BJ (cell line): ENCODE measurements at regions not wholly inside any gene's neighbourhood (a gene's known extent, or its start where the extent isn't known, plus 50 kb on each side); places are given as distances from the start of the nearest gene placed in this dataset.

Source experiments
- CTCF ChIA-PET: fragments of 350-600 bp; formaldehyde crosslinking; extraction: SDS; loops from one replicate; lab custom pipeline; 2021; ENCODE audit warnings: antibody characterized with exemption, inconsistent platforms; lab: Yijun Ruan, JAX
- POLR2A ChIA-PET: fragments of 300-600 bp; sonication (Branson Sonifier 250); formaldehyde crosslinking; extraction: SDS; loops from one replicate; lab custom pipeline; 2021; ENCODE audit warnings: antibody characterized with exemption; lab: Charles Lee
- DNase-seq: peaks from one replicate; pipeline ENCODE4 v3.0.0-alpha.2; 2011; ENCODE audit warnings: low read depth
- H3K27me3 ChIP-seq: 2 replicates; pipeline ENCODE4 v1.6.0; 2011; ENCODE audit warnings: low read length; ENCODE audit not compliant: control insufficient read depth, insufficient read depth
- H3K36me3 ChIP-seq: 2 replicates; pipeline ENCODE4 v1.5.1; 2011; ENCODE audit warnings: low read length; ENCODE audit not compliant: control insufficient read depth, insufficient read depth
- H3K4me3 ChIP-seq: 2 replicates; pipeline ENCODE4 v1.5.1; 2011; ENCODE audit warnings: low read depth, mild to moderate bottlenecking, control low read depth, low read length
- TF ChIP-seq, protein P1 (sequence below): IDR thresholded peaks from 2 replicates; pipeline ENCODE4 v1.5.1; 2011; ENCODE audit warnings: low read depth, mild to moderate bottlenecking, control low read depth, inconsistent platforms, low read length, moderate library complexity; ENCODE audit not compliant: insufficient read depth

DNA sequence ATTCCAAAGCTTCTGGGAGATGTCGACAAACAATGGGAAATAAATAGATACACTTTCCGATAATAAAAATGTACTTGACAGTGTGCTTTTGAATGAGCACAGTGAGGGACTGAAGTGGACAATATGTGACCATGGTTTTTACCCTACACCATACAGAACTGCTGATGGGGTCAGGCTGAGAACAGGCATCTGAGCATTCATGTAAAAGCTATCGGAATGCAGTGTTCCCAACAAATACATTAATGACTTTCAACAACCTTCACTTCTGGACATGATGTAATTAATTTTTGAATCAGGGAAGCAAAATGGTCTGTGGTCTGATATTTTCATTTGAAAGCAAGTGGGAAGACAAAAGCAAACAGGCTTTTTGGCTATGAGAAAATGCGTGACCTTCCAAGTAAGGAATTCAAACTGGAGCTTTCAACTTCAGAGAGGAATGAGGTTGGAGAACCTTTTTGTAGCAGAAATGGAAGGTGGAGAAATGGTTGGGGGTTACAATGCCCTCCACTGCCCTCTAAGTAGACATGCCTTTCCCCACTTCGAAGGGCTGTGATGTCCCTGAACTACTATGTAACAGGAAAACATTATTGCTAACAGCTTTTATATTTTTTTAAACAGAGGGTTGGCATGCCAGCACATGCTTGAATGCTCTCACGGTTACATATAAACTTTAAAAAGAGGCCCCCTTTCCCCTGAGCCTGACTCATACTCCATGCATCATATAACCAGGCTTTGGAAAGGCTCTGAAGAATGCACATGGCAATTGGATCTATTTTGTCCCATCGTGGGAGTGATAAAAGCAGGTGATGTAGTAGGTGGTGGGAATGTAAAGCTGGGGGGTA lies 203.5 kb upstream of the CITED2 start:
- POLR2A ChIA-PET: interaction anchor here (0.6 to 1.8 kb wide), 10 partner anchors 9 to 501 kb away, joined by 3 to 15 read pairs (median 4); partner anchors contain the start of gene CITED2
- CTCF ChIA-PET: interaction anchor here (0.7 to 1.4 kb wide), 4 partner anchors 17 to 872 kb away, joined by 3 read pairs; no protein-coding TSS in a partner anchor
- Histone ChIP-seq H3K4me3 (no peak overlapping the region), H3K36me3 (no peaks in the 10 kb centered on the region), H3K27me3 (no peaks in the 10 kb centered on the region)
- DNase-seq: peak; percentile 84
- TF ChIP-seq, protein P1, sequence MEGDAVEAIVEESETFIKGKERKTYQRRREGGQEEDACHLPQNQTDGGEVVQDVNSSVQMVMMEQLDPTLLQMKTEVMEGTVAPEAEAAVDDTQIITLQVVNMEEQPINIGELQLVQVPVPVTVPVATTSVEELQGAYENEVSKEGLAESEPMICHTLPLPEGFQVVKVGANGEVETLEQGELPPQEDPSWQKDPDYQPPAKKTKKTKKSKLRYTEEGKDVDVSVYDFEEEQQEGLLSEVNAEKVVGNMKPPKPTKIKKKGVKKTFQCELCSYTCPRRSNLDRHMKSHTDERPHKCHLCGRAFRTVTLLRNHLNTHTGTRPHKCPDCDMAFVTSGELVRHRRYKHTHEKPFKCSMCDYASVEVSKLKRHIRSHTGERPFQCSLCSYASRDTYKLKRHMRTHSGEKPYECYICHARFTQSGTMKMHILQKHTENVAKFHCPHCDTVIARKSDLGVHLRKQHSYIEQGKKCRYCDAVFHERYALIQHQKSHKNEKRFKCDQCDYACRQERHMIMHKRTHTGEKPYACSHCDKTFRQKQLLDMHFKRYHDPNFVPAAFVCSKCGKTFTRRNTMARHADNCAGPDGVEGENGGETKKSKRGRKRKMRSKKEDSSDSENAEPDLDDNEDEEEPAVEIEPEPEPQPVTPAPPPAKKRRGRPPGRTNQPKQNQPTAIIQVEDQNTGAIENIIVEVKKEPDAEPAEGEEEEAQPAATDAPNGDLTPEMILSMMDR: no peak

DNA sequence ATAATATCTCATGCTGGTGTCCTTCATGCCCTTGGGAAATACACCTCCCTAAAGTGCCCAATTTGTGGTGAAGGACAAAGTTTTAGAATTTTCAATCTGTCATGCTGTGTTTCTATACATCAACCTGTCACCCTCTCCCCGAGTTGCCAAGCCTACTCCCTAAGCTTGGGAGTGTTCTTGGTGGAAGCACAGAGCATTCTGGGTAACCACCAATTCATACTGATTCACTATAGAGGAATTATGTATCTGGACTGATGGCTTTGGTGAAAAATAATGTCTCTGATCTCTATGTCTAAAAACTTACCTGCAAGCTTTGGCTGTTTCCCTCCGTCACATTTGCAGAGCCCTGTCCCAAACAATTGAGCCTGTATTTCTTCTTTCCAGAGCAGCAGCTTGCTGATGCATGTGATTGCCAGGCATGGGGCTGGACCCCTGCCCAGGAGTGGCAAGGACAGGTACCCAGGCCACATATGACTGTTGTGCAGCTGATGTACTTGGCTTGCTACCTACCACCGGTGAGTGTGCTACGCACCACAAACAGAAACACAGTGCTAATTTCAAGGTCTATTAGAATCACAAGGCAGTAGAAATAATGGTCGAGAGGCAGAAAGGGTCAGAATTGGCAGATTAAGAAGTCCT lies 202.8 kb upstream of the CITED2 start:
- DNase-seq: no peak
- POLR2A ChIA-PET: interaction anchor here (0.6 to 1.8 kb wide), 6 partner anchors 9 to 501 kb away, joined by 3 to 15 read pairs (median 4); partner anchors contain the start of gene CITED2
- Histone ChIP-seq H3K27me3 (no peaks in the 10 kb centered on the region), H3K36me3 (no peaks in the 10 kb centered on the region), H3K4me3 (no peak overlapping the region)
- TF ChIP-seq, protein P1: no peak
- CTCF ChIA-PET: interaction anchor here (1.0 to 1.4 kb wide), 3 partner anchors 18 to 187 kb away, joined by 3 read pairs; no protein-coding TSS in a partner anchor

DNA sequence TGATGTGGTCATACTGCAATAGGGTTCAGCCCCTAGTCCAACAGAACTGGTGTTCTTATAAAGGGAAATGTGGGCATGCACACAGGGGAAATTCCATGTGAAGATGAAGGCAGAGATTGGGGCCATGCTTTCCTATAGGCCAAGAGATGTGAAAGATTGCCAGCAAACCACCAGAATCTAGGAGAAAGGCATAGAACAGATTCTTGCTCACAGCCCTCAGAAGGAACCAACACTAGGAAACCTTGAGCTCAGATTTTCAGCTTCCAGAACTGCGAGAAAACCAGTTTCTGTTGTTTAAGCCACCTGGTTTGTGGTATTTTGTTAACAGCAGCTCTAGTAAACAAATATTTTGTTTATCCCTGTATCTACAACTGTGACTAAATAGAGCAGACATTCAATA lies 197.6 kb upstream of the CITED2 start:
- H3K36me3 ChIP-seq: no peaks in the 10 kb centered on the region
- ChIA-PET CTCF (interaction anchor here (0.6 to 0.8 kb wide), 2 partner anchors 90 to 189 kb away, joined by 3 to 4 read pairs; no protein-coding TSS in a partner anchor), POLR2A (no interaction called here)
- H3K4me3 ChIP-seq: no peak overlapping the region
- TF ChIP-seq, protein P1: no peak
- no peaks in the 10 kb centered on the region for H3K27me3 ChIP-seq
- no peak for DNase-seq

DNA sequence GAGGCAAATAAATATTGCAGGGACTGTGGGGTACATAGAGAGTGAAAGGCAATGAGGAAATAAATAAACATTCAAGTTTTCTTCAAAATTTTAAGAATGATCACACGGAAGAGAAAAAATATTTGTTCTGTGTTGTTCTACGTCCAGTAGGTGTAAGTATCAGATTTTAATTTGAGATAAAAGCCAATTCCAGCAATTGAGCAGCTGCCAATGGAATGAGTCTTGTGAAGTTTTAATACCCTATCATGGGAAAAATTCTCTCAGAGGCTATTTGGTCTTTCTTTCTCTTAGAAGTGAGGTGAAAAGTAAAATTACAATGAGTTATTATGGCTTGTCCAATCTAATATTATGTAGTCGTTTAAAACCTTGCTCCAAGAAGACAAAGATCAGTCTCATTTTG lies 195.7 kb upstream of the CITED2 start:
- TF ChIP-seq, protein P1: no peak
- no peaks in the 10 kb centered on the region for H3K27me3 ChIP-seq
- ChIA-PET POLR2A (no interaction called here), CTCF (no interaction called here)
- H3K4me3 ChIP-seq: no peak overlapping the region
- no peak for DNase-seq
- H3K36me3 ChIP-seq: no peaks in the 10 kb centered on the region

DNA sequence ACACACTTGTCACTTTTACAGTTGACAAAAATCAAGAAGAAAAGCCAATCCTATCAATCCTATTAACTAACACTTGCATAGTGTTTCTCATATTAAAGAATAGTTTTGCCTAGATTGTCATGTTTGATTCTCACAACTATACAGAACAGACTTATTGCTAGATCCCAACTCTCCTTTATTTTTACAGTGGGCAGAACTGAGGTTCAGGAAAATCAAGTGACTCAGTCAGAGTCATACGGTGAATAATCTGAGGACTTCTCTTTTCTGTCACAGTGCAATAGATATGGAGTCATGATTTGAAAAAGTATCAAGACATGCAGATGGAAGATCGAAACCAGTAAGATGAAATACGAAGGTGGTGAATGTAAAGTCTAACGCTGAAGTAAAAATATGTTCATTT lies 195.1 kb upstream of the CITED2 start:
- no peak for DNase-seq
- Histone ChIP-seq H3K27me3 (no peaks in the 10 kb centered on the region), H3K36me3 (no peaks in the 10 kb centered on the region), H3K4me3 (no peak overlapping the region)
- ChIA-PET POLR2A (interaction anchor here (1.2 kb wide), 1 partner anchor 194 kb away, joined by 10 read pairs; the partner anchor contains the start of gene CITED2), CTCF (no interaction called here)
- TF ChIP-seq, protein P1: no peak
